Colonic mucosa (tissue), 4 donors: ENCODE measurements at regions not wholly inside any gene's neighbourhood (a gene's known extent, or its start where the extent isn't known, plus 50 kb on each side); places are given as distances from the start of the nearest gene placed in this dataset.

Source experiments
- DNase-seq: peaks from one replicate; pipeline ENCODE4 v3.0.0-alpha.2; 2020
- H3K27ac ChIP-seq: fragments of 200-600 bp; one replicate; pipeline ENCODE4 v1.8.0; 2021
- H3K27me3 ChIP-seq: fragments of 200-600 bp; one replicate; pipeline ENCODE4 v1.8.0; 2021
- H3K36me3 ChIP-seq: fragments of 200-600 bp; one replicate; pipeline ENCODE4 v1.8.0; 2021
- H3K4me1 ChIP-seq: fragments of 200-600 bp; one replicate; pipeline ENCODE4 v1.8.0; 2021; ENCODE audit warnings: mild to moderate bottlenecking
- H3K4me3 ChIP-seq: fragments of 200-600 bp; one replicate; pipeline ENCODE4 v1.8.0; 2021
- H3K9ac ChIP-seq, 2 donors: one replicate each; pipeline ENCODE4 v1.7.0; 2013; ENCODE audit warnings: control low read depth in 2 of 2, low read depth in 2 of 2, low read length in 2 of 2
- H3K9me3 ChIP-seq: fragments of 200-600 bp; one replicate; pipeline ENCODE4 v1.8.0; 2021
- intact Hi-C: fragments of 100-400 bp; cut with DNase I; formaldehyde crosslinking; loops from one replicate; pipeline ENCODE4 v1.14.1; 2022
- TF ChIP-seq, protein P1 (sequence below): fragments of 200-600 bp; IDR thresholded peaks from one replicate; pipeline ENCODE4 v1.8.0; 2022; ENCODE audit warnings: antibody characterized with exemption, mild to moderate bottlenecking
- donor health status: healthy.
- donor health status: DM: no; HTN: no; CAD: no.
- donor health status: DM: no; HTN: no; CAD: no.

DNA sequence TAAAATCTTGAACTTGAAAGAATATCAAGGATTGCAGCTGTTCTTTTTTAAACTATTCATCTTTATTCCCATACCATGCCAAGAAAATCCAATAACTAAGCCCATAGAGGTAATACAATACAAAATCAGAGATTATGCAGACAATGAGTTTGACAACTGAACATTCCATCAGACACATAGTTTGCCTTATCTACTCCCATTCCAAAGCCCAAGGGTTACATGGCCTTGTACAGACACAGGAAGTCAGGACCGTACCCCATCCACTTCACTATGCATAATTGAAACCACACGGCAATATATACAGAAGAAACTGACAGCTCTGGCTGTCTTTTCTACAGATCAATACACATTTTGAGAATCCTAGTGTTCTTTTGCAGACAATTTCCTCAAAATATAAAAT is 181.3 kb downstream of the TMX3 start:
- Histone ChIP-seq H3K9me3 (no peaks in the 10 kb centered on the region), H3K36me3 (no peaks in the 10 kb centered on the region), H3K27me3 (no peaks in the 10 kb centered on the region), H3K4me3 (no peak overlapping the region), H3K4me1 (no peaks in the 10 kb centered on the region), H3K9ac (no peak overlapping the region), H3K27ac (no peak overlapping the region)
- intact Hi-C loops = no loop called here
- DNase-seq = no peak
- TF ChIP-seq, protein P1, sequence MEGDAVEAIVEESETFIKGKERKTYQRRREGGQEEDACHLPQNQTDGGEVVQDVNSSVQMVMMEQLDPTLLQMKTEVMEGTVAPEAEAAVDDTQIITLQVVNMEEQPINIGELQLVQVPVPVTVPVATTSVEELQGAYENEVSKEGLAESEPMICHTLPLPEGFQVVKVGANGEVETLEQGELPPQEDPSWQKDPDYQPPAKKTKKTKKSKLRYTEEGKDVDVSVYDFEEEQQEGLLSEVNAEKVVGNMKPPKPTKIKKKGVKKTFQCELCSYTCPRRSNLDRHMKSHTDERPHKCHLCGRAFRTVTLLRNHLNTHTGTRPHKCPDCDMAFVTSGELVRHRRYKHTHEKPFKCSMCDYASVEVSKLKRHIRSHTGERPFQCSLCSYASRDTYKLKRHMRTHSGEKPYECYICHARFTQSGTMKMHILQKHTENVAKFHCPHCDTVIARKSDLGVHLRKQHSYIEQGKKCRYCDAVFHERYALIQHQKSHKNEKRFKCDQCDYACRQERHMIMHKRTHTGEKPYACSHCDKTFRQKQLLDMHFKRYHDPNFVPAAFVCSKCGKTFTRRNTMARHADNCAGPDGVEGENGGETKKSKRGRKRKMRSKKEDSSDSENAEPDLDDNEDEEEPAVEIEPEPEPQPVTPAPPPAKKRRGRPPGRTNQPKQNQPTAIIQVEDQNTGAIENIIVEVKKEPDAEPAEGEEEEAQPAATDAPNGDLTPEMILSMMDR = no peak

DNA sequence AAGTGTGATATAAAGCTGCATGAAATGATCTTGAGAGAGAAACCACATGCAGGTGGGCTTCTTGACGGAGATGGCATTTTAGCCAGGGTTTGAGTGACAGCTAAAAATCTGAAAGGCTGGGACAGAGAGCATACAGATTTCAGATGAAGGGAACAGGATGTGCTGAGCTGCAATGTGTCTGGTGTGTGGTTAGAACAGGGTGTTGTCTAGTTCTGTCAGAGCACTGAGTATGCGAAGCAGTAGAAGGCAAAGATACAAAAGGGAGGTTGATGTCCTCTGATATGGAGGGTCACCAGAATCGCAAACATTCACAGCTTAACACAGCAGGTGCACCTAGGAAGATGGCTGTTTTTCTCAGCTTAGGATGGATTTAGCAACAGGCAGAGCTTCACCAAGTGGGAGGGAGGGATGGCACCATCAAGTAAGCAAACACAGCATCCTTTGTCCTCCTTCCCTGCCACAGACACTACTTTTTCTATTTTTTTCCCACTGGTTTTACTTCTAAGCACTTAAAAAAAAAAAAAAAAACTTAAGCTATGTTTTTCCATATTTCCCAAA is 182.5 kb downstream of the TMX3 start:
- Histone ChIP-seq H3K4me1 (no peaks in the 10 kb centered on the region), H3K36me3 (no peaks in the 10 kb centered on the region), H3K9me3 (no peaks in the 10 kb centered on the region), H3K27ac (no peak overlapping the region), H3K9ac (no peak overlapping the region), H3K4me3 (no peak overlapping the region), H3K27me3 (no peaks in the 10 kb centered on the region)
- intact Hi-C loops = no loop called here
- TF ChIP-seq, protein P1 = no peak
- DNase-seq = no peak

DNA sequence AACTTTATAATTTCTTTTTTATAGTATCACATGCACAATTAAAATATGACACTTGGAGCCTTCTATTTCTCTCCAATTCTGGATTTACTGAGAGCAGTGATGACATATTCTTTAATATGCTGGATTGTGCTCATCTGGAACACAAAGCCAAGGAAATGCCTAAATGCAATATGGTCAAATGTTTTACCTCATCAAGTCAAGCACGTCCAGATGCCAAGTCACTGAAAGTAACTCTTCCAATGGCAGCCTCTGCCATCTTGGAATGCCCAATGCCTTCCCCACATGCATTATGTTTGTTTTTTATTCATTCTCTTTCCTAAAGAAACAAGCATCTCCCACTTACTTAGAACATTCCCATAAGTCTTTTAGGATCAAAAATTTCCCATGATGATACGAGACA is 189.8 kb downstream of the TMX3 start:
- no peaks in the 10 kb centered on the region for H3K36me3 ChIP-seq
- DNase-seq = no peak
- H3K27ac ChIP-seq = no peak overlapping the region
- no peaks in the 10 kb centered on the region for H3K9me3 ChIP-seq
- H3K9ac ChIP-seq = no peak overlapping the region
- no peaks in the 10 kb centered on the region for H3K27me3 ChIP-seq
- H3K4me3 ChIP-seq = no peak overlapping the region
- no peaks in the 10 kb centered on the region for H3K4me1 ChIP-seq
- TF ChIP-seq, protein P1 = no peak
- intact Hi-C loops = no loop called here

DNA sequence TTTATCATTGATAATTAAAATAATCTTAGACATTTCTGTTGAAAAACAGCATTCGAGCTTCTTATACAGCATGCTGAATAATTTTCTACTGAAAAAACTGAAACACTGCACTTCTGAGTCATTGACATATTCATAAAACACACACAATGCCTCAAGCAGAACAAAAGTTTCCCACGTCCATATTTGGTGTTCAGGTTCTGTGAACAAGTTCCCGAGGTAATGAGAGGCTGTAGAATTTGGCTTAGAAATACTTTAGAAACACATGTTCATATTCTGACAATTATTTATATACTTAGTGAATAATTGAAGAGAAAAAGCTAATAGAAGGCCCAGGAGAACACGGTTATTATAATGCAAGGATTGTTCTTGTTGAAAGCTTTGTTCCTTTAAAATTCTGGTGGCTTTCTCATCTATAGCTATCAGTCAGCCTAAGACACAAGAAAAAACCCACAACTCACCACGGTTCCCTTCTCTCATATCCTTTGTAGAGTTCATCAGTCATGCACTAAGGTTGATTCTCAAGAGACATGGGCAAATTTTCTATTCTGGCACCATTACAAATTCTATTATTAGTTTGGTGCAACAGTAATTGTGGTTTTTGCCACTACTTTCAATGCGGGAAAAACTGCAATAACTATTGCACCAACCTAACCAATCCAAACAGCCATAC is 194.4 kb downstream of the TMX3 start:
- Histone ChIP-seq H3K36me3 (no peaks in the 10 kb centered on the region), H3K9ac (no peak overlapping the region), H3K27me3 (no peaks in the 10 kb centered on the region), H3K27ac (no peak overlapping the region), H3K4me1 (no peaks in the 10 kb centered on the region), H3K9me3 (no peaks in the 10 kb centered on the region), H3K4me3 (no peak overlapping the region)
- intact Hi-C loops = no loop called here
- TF ChIP-seq, protein P1 = no peak
- DNase-seq = no peak

DNA sequence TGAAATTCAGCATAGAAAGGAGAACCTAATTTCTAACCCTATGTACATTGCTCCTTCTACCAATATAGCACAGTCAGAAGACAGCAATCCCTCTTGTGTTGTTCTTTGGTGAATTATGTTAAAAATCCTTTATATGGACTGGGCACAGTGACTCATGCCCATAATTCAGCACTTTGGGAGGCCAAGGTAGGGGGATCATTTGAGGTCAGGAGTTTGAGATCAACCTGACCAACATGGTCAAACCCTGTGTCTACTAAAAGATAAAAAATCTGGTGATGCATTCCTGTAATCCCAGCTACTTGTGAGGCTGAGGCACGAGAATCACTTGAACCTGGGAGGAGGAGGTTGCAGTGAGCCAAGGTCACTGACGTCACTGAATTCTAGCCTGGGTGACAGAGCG is 195.6 kb downstream of the TMX3 start:
- Histone ChIP-seq H3K9me3 (no peaks in the 10 kb centered on the region), H3K4me3 (no peak overlapping the region), H3K4me1 (no peaks in the 10 kb centered on the region), H3K36me3 (no peaks in the 10 kb centered on the region), H3K27me3 (no peaks in the 10 kb centered on the region), H3K27ac (no peak overlapping the region), H3K9ac (no peak overlapping the region)
- DNase-seq = no peak
- TF ChIP-seq, protein P1 = no peak
- intact Hi-C loops = no loop called here
